CD4-positive, alpha-beta T cell treated with Interleukin-15 for 4 hours (primary cell): ENCODE measurements at regions not wholly inside any gene's neighbourhood (a gene's known extent, or its start where the extent isn't known, plus 50 kb on each side); places are given as distances from the start of the nearest gene placed in this dataset.

Experiments used
- DNase-seq: peaks from one replicate; pipeline ENCODE4 v3.0.0-alpha.2; 2020; ENCODE audit warnings: low spot score

GRCh38 chr5:74424162-74424868 lies 216.2 kb downstream of the ENC1 start:
- DNase-seq, result no peak

- DNase-seq, result no peak
These were observed 217.1 kb downstream of the ENC1 start for GRCh38 chr5:74423383-74423782.

GRCh38 chr5:74422671-74423070 lies 217.9 kb downstream of the ENC1 start:
- no peak for DNase-seq

- DNase-seq, result no peak
These were observed 218.5 kb downstream of the ENC1 start for GRCh38 chr5:74422030-74422429.

- no peak for DNase-seq
These were observed 219.2 kb downstream of the ENC1 start for GRCh38 chr5:74421377-74421776.

- DNase-seq, result no peak
These were observed 219.6 kb downstream of the ENC1 start for GRCh38 chr5:74420947-74421346.

- no peak for DNase-seq
These were observed 220.3 kb downstream of the ENC1 start for GRCh38 chr5:74420220-74420619.

- no peak for DNase-seq
These were observed 221.1 kb downstream of the ENC1 start for GRCh38 chr5:74419468-74419867.

- no peak for DNase-seq
These were observed 221.8 kb downstream of the ENC1 start for GRCh38 chr5:74418709-74419108.

- no peak for DNase-seq
These were observed 222.3 kb downstream of the ENC1 start for GRCh38 chr5:74418261-74418660.

- DNase-seq, result no peak
These were observed 224.8 kb downstream of the ENC1 start for GRCh38 chr5:74415695-74416102.

GRCh38 chr5:74414228-74414627 lies 226.3 kb downstream of the ENC1 start:
- DNase-seq, result no peak

- DNase-seq, result no peak
These were observed 227.0 kb downstream of the ENC1 start for GRCh38 chr5:74413403-74414048.

- no peak for DNase-seq
These were observed 228.5 kb downstream of the ENC1 start for GRCh38 chr5:74412066-74412465.

GRCh38 chr5:74409712-74410111 lies 230.8 kb downstream of the ENC1 start:
- DNase-seq, result no peak

- no peak for DNase-seq
These were observed 231.3 kb downstream of the ENC1 start for GRCh38 chr5:74409166-74409706.

- no peak for DNase-seq
These were observed 232.1 kb downstream of the ENC1 start for GRCh38 chr5:74408150-74409043.

- DNase-seq, result no peak
These were observed 232.8 kb downstream of the ENC1 start for GRCh38 chr5:74407701-74408100.

GRCh38 chr5:74406844-74407243 lies 233.7 kb downstream of the ENC1 start:
- no peak for DNase-seq

GRCh38 chr5:74405593-74405992 lies 234.9 kb downstream of the ENC1 start:
- no peak for DNase-seq

GRCh38 chr5:74404574-74405508 lies 235.7 kb downstream of the ENC1 start:
- no peak for DNase-seq
